A549 (cell line): ENCODE measurements at regions not wholly inside any gene's neighbourhood (a gene's known extent, or its start where the extent isn't known, plus 50 kb on each side); places are given as distances from the start of the nearest gene placed in this dataset.

Source experiments
- POLR2A ChIP-seq: IDR thresholded peaks from 2 replicates; pipeline ENCODE4 v1.6.1; 2012; ENCODE audit warnings: mild to moderate bottlenecking, low read length
- RAD21 ChIP-seq, 2 experiments: fragments of >200 bp in 1 of 2; sonication (Bioruptor Twin) in 1 of 2; formaldehyde crosslinking in 1 of 2; IDR thresholded peaks in 1 of 2; conservative IDR thresholded peaks in 1 of 2; 2 replicates in 1 of 2; 3 replicates in 1 of 2; pipeline ENCODE4 v1.6.1; 2012 to 2018; ENCODE audit warnings: inconsistent platforms in 1 of 2
- TF ChIP-seq, protein P1 (sequence below): fragments of 200-600 bp; sonication (generic); IDR thresholded peaks from 2 replicates; pipeline ENCODE4 v1.6.1; 2016; ENCODE audit warnings: antibody characterized with exemption, mild to moderate bottlenecking, moderate library complexity
- TF ChIP-seq, protein P2 (sequence below): fragments of 150-350 bp; IDR thresholded peaks from 2 replicates; pipeline ENCODE4 v1.6.1; 2014; ENCODE audit warnings: low read depth, mild to moderate bottlenecking, low read length

DNA sequence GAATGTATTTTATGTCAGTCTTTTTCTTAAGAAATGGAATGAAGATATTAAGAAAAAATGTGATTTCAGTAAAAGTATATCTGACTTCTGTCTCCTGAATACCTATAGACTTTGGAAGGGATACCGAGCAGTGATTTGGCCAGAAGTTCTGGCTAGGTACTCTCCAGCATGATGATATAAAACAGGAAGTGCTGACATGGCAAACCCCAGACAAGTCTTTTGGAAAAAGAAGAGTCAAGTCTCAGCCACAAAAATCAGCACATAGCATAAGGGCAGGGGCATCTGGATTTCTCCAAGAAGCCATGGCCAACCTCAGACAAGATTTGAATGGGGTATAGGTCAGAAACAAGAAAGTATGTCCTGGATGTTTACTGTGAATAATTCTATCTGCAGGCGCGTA, 643.3 kb upstream of the ARRDC4 start:
- TF ChIP-seq, protein P1, sequence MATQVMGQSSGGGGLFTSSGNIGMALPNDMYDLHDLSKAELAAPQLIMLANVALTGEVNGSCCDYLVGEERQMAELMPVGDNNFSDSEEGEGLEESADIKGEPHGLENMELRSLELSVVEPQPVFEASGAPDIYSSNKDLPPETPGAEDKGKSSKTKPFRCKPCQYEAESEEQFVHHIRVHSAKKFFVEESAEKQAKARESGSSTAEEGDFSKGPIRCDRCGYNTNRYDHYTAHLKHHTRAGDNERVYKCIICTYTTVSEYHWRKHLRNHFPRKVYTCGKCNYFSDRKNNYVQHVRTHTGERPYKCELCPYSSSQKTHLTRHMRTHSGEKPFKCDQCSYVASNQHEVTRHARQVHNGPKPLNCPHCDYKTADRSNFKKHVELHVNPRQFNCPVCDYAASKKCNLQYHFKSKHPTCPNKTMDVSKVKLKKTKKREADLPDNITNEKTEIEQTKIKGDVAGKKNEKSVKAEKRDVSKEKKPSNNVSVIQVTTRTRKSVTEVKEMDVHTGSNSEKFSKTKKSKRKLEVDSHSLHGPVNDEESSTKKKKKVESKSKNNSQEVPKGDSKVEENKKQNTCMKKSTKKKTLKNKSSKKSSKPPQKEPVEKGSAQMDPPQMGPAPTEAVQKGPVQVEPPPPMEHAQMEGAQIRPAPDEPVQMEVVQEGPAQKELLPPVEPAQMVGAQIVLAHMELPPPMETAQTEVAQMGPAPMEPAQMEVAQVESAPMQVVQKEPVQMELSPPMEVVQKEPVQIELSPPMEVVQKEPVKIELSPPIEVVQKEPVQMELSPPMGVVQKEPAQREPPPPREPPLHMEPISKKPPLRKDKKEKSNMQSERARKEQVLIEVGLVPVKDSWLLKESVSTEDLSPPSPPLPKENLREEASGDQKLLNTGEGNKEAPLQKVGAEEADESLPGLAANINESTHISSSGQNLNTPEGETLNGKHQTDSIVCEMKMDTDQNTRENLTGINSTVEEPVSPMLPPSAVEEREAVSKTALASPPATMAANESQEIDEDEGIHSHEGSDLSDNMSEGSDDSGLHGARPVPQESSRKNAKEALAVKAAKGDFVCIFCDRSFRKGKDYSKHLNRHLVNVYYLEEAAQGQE, result no peak
- TF ChIP-seq RAD21 (conservative IDR thresholded peaks at IDR 0.05 in 1 of 2, IDR thresholded peaks at IDR 0.05 in 1 of 2) (no peak), POLR2A (no peak)
- TF ChIP-seq, protein P2, sequence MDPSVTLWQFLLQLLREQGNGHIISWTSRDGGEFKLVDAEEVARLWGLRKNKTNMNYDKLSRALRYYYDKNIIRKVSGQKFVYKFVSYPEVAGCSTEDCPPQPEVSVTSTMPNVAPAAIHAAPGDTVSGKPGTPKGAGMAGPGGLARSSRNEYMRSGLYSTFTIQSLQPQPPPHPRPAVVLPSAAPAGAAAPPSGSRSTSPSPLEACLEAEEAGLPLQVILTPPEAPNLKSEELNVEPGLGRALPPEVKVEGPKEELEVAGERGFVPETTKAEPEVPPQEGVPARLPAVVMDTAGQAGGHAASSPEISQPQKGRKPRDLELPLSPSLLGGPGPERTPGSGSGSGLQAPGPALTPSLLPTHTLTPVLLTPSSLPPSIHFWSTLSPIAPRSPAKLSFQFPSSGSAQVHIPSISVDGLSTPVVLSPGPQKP, result no peak
